ENCODE measurements at regions not wholly inside any gene's neighbourhood (a gene's known extent, or its start where the extent isn't known, plus 50 kb on each side); places are given as distances from the start of the nearest gene placed in this dataset.

DNA sequence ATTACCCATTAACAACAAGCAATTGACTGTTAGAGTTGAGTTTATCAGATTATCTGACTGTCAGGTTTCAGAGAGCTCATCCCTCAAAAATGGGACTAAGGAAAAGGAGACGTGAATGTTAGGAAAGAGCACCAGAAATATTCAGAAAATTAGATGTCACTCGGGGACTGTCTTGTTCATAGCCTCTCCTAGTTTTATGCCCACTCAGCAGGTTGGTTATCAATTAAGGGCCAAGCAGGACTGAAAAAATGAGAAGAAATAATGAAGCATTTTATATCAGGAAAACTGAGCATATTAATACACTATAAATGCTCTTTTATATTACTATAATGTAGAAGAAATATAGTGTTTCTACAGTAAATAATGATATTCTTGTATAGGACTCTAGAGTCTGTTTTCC lies 188.1 kb upstream of the NRXN1 start:
- TF ChIP-seq, protein P1, sequence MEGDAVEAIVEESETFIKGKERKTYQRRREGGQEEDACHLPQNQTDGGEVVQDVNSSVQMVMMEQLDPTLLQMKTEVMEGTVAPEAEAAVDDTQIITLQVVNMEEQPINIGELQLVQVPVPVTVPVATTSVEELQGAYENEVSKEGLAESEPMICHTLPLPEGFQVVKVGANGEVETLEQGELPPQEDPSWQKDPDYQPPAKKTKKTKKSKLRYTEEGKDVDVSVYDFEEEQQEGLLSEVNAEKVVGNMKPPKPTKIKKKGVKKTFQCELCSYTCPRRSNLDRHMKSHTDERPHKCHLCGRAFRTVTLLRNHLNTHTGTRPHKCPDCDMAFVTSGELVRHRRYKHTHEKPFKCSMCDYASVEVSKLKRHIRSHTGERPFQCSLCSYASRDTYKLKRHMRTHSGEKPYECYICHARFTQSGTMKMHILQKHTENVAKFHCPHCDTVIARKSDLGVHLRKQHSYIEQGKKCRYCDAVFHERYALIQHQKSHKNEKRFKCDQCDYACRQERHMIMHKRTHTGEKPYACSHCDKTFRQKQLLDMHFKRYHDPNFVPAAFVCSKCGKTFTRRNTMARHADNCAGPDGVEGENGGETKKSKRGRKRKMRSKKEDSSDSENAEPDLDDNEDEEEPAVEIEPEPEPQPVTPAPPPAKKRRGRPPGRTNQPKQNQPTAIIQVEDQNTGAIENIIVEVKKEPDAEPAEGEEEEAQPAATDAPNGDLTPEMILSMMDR (IDR thresholded peaks at IDR 0.05; ENCODE audit: low read depth, low read length), result no peak
- H3K4me3 ChIP-seq (ENCODE audit: low read depth, low read length), result no peak overlapping the region

DNA sequence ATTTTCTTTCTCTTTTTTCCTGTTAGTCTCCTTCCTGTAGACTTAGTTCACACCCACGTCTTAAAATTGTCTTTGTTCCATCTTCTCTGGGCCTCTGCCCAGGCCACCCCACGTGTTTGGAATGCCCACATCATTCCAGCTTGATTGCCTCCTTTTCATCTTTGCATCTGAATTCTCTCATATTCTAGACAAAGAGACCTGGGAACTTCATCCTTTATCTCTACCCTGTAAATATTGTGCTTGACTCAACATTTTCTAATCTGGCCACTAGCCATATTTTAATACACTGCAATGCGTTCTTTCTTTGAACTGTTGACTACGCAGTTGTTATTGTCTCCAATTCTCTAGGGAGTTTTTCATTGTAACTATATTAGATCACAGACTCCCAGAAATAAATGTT lies 187.5 kb upstream of the NRXN1 start:
- no peak overlapping the region for H3K4me3 ChIP-seq (ENCODE audit: low read depth, low read length)
- TF ChIP-seq, protein P1 (IDR thresholded peaks at IDR 0.05; ENCODE audit: low read depth, low read length), result no peak

DNA sequence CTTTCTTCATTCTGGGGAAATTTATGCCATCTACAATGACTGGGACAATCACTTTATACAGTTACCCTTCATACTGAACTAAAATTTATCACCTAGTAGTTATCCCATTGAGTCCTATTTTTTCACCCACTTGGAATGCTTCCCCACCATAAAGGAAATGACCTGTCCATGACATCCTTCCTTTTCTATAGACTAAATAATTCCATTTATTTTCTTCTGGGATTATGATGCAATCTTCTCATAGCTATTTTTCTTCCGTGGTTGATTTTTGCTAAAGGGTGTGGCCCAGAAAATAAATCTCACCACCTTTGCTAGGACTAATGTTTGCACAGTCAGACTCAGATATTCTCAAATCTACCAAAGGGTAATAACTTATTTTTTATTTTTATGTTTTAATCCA lies 186.1 kb upstream of the NRXN1 start:
- H3K4me3 ChIP-seq (ENCODE audit: low read depth, low read length), result no peak overlapping the region
- TF ChIP-seq, protein P1 (IDR thresholded peaks at IDR 0.05; ENCODE audit: low read depth, low read length), result no peak

DNA sequence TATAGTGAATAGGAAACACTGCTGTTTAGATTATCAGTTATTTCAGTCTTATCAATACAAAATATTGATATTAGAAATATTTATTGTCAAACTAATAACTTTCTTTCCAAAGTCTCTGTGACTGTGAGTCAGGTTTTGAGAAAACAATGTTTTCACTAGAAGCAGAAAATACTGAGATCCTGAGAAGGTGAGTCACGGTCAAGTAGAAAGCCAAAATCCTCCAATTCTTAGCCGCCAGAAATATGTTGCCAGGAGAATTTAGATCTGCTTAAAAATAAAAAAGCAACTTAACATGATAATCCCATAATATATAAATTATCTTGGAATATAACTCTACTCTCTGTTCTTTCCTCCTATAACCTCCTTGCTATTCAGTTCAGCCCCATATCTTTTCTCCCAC lies 181.9 kb upstream of the NRXN1 start:
- TF ChIP-seq, protein P1 (IDR thresholded peaks at IDR 0.05; ENCODE audit: low read depth, low read length), result no peak

DNA sequence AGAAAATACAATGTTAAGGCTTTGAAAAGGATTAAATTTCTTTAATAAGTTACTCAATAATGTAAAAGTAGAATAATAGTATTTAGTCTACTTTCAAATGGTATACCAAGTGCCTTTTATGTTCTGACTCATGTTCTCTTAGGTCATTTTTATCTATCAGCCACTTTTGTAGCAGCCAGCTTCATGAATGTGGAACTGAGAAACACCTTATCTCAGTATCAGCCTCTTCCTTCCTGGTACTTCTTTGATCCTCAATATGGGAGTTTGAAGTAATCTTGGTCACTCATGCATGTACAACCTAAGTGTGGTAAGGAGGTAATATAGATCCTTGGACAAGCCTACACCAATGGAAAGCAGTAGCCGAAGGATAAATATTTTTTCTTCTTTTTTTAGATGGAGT lies 180.4 kb upstream of the NRXN1 start:
- TF ChIP-seq, protein P1 (IDR thresholded peaks at IDR 0.05; ENCODE audit: low read depth, low read length), result no peak
- no peak overlapping the region for H3K4me3 ChIP-seq (ENCODE audit: low read depth, low read length)

More for the DNA sequence above, 181.9 kb upstream of the NRXN1 start:
- no peak overlapping the region for H3K4me3 ChIP-seq (ENCODE audit: low read depth, low read length)

DNA sequence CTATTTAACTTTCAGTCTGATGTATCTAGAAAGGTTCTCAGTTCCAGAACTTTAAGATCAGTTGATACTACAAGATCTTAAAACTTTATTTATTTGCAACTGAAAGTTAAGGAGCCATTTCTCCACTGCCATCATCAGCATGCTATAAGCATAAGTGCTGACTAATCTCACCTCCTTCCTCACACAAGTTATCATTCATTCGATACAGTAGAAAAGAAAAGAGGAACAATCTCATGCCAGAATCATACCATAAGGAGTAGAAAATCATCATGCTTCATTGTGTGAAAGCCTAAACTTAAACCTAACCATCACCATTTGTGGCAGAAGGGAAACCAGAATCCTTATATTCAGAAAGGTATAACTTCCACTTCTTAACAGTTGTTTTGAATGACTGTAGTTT lies 176.6 kb upstream of the NRXN1 start:
- TF ChIP-seq, protein P1 (IDR thresholded peaks at IDR 0.05; ENCODE audit: low read depth, low read length), result no peak
- no peak overlapping the region for H3K4me3 ChIP-seq (ENCODE audit: low read depth, low read length)

DNA sequence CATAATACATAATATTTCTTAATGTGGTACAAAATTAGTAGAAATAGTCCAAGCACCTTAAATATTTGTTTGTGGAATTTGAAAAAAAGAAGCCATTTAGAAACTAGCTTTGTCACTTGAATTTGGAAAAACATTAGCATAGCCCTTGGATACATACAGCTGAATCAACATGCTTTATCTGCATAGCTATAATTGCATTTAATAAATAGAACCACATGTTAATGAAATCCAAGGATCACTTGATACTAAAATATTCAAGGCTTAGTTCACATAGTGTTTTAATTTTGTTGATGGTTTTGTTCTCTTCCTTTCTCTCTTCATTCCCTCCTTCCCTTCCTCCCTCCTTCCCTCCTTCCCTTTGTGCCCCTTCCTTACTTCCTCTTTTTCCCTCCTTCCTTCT lies 169.4 kb upstream of the NRXN1 start:
- TF ChIP-seq, protein P1 (IDR thresholded peaks at IDR 0.05; ENCODE audit: low read depth, low read length), result no peak
- no peak overlapping the region for H3K4me3 ChIP-seq (ENCODE audit: low read depth, low read length)
